Prostate gland (tissue), 2 donors: ENCODE measurements at regions not wholly inside any gene's neighbourhood (a gene's known extent, or its start where the extent isn't known, plus 50 kb on each side); places are given as distances from the start of the nearest gene placed in this dataset.

ENCODE experiments used
- DNase-seq: peaks from one replicate; pipeline ENCODE4 v3.0.0-alpha.2; 2019; ENCODE audit warnings: low spot score
- H3K27ac ChIP-seq, 2 donors: fragments of 200-600 bp; sonication (generic); 2 replicates each; pipeline ENCODE4 v1.5.1; 2017 to 2019
- H3K27me3 ChIP-seq: fragments of 200-600 bp; sonication (generic); replicated peaks from 2 replicates; pipeline ENCODE4 v1.5.1; 2019; ENCODE audit not compliant: insufficient read depth
- H3K36me3 ChIP-seq, 2 donors: fragments of 200-600 bp; sonication (generic); 1 replicate in 1 of 2; 2 replicates in 1 of 2; pipeline versions ENCODE4 v1.5.1 to v1.8.1; 2017 to 2019
- H3K4me1 ChIP-seq: fragments of 200-600 bp; sonication (generic); replicated peaks from 2 replicates; pipeline ENCODE4 v1.5.1; 2019
- H3K4me3 ChIP-seq, 2 donors: fragments of 200-600 bp; sonication (generic); 2 replicates each; pipeline ENCODE4 v1.5.1; 2017 to 2019
- H3K9me3 ChIP-seq: fragments of 200-600 bp; sonication (generic); 2 replicates; pipeline ENCODE4 v1.5.1; 2017
- CTCF ChIP-seq, 4 experiments: fragments of 200-600 bp in 2 of 4; fragments of 450-650 bp in 2 of 4; sonication (generic) in 2 of 4; IDR thresholded peaks; 1 replicate in 3 of 4; 2 replicates in 1 of 4; pipeline ENCODE4 v1.5.1; 2016 to 2019; ENCODE audit warnings: antibody characterized with exemption in 4 of 4, mild to moderate bottlenecking in 2 of 4, moderate library complexity in 2 of 4
- POLR2A ChIP-seq: fragments of 450-650 bp; IDR thresholded peaks from one replicate; pipeline ENCODE4 v1.6.1; 2016; ENCODE audit warnings: antibody characterized with exemption, mild to moderate bottlenecking
- POLR2AphosphoS5 ChIP-seq: sonication (generic); formaldehyde crosslinking; IDR thresholded peaks from one replicate; pipeline ENCODE4 v1.6.1; 2017; ENCODE audit warnings: antibody characterized with exemption
- WGBS: methylation state at CpG from one replicate; pipeline ENCODE4 v1.1.5; 2018; 5-methylcytosine and 5-hydroxymethylcytosine counted together
- intact Hi-C: fragments of 100-400 bp; cut with DNase I; formaldehyde crosslinking; loops from one replicate; pipeline ENCODE4 v1.14.2; 2022

- intact Hi-C loops, result no loop called here
- H3K27me3 ChIP-seq, result peaks cover 7% of the 10 kb centered on the region
- TF ChIP-seq CTCF (IDR thresholded peaks at IDR 0.05) (no peak), POLR2A (no peak), POLR2AphosphoS5 (no peak)
Measured at GRCh38 chr12:131635491-131636122, 75.3 kb upstream of the SFSWAP start.

GRCh38 chr12:131636266-131636665 lies 74.6 kb upstream of the SFSWAP start:
- TF ChIP-seq CTCF (IDR thresholded peaks at IDR 0.05) (no peak), POLR2AphosphoS5 (no peak), POLR2A (no peak)
- intact Hi-C loops, result no loop called here
- WGBS, result 92% methylated on average over 8 of the region's 8 CpGs
- Histone ChIP-seq H3K27ac (no peak overlapping the region), H3K9me3 (no peaks in the 10 kb centered on the region), H3K4me3 (no peak overlapping the region), H3K4me1 (no peaks in the 10 kb centered on the region), H3K27me3 (peaks cover 7% of the 10 kb centered on the region), H3K36me3 (no peaks in the 10 kb centered on the region)
- DNase-seq, result no peak

More at GRCh38 chr12:131635491-131636122, 75.3 kb upstream of the SFSWAP start:
- no peak for DNase-seq
- WGBS, result 77% methylated on average over 6 of the region's 6 CpGs
- Histone ChIP-seq H3K27ac (no peak overlapping the region), H3K4me1 (no peaks in the 10 kb centered on the region), H3K4me3 (no peak overlapping the region), H3K9me3 (no peaks in the 10 kb centered on the region), H3K36me3 (no peaks in the 10 kb centered on the region)

GRCh38 chr12:131636940-131637750 lies 73.7 kb upstream of the SFSWAP start:
- H3K4me3 ChIP-seq, result no peak overlapping the region
- WGBS, result 72% methylated on average over 16 of the region's 18 CpGs
- H3K4me1 ChIP-seq, result no peaks in the 10 kb centered on the region
- no peaks in the 10 kb centered on the region for H3K36me3 ChIP-seq
- no peak overlapping the region for H3K27ac ChIP-seq
- no peaks in the 10 kb centered on the region for H3K9me3 ChIP-seq
- no peak for TF ChIP-seq CTCF (IDR thresholded peaks at IDR 0.05)
- no peak for TF ChIP-seq POLR2AphosphoS5
- no peak for TF ChIP-seq POLR2A
- peaks cover 7% of the 10 kb centered on the region for H3K27me3 ChIP-seq
- no peak for DNase-seq
- intact Hi-C loops, result no loop called here

GRCh38 chr12:131637986-131638385 lies 72.9 kb upstream of the SFSWAP start:
- 76% methylated on average over 3 of the region's 3 CpGs for WGBS
- no peak for DNase-seq
- Histone ChIP-seq H3K36me3 (no peaks in the 10 kb centered on the region), H3K4me1 (no peaks in the 10 kb centered on the region), H3K4me3 (no peak overlapping the region), H3K27me3 (peaks cover 7% of the 10 kb centered on the region), H3K9me3 (no peaks in the 10 kb centered on the region), H3K27ac (no peak overlapping the region)
- intact Hi-C loops, result no loop called here
- TF ChIP-seq CTCF (IDR thresholded peaks at IDR 0.05), result no peak
- TF ChIP-seq POLR2AphosphoS5, result no peak
- TF ChIP-seq POLR2A, result no peak
